Stomach (tissue), 4 donors: ENCODE measurements at regions not wholly inside any gene's neighbourhood (a gene's known extent, or its start where the extent isn't known, plus 50 kb on each side); places are given as distances from the start of the nearest gene placed in this dataset.

Experiments
- EP300 ChIP-seq: sonication (generic); formaldehyde crosslinking; IDR thresholded peaks from one replicate; pipeline ENCODE4 v1.6.1; 2017; ENCODE audit warnings: antibody characterized with exemption
- POLR2A ChIP-seq, 4 donors: fragments of 450-650 bp; IDR thresholded peaks; one replicate each; pipeline ENCODE4 v1.6.1; 2016; ENCODE audit warnings: antibody characterized with exemption in 4 of 4, control low read depth in 2 of 4, mild to moderate bottlenecking in 1 of 4, moderate library complexity in 1 of 4
- TF ChIP-seq, protein P1 (sequence below), 7 experiments: fragments of 450-650 bp in 4 of 7; fragments of 200-600 bp in 3 of 7; sonication (generic) in 3 of 7; IDR thresholded peaks; one replicate each; pipeline ENCODE4 v1.5.1; 2016 to 2019; ENCODE audit warnings: antibody characterized with exemption in 7 of 7, control low read depth in 2 of 7, mild to moderate bottlenecking in 1 of 7

- TF ChIP-seq, protein P1, sequence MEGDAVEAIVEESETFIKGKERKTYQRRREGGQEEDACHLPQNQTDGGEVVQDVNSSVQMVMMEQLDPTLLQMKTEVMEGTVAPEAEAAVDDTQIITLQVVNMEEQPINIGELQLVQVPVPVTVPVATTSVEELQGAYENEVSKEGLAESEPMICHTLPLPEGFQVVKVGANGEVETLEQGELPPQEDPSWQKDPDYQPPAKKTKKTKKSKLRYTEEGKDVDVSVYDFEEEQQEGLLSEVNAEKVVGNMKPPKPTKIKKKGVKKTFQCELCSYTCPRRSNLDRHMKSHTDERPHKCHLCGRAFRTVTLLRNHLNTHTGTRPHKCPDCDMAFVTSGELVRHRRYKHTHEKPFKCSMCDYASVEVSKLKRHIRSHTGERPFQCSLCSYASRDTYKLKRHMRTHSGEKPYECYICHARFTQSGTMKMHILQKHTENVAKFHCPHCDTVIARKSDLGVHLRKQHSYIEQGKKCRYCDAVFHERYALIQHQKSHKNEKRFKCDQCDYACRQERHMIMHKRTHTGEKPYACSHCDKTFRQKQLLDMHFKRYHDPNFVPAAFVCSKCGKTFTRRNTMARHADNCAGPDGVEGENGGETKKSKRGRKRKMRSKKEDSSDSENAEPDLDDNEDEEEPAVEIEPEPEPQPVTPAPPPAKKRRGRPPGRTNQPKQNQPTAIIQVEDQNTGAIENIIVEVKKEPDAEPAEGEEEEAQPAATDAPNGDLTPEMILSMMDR (IDR thresholded peaks at IDR 0.05): no peak
- TF ChIP-seq EP300: no peak
- TF ChIP-seq POLR2A (IDR thresholded peaks at IDR 0.05): no peak
Measured at GRCh38 chr20:54759589-54759988, 284.2 kb downstream of the DOK5 start.
